PFSK-1 (cell line): ENCODE measurements at regions not wholly inside any gene's neighbourhood (a gene's known extent, or its start where the extent isn't known, plus 50 kb on each side); places are given as distances from the start of the nearest gene placed in this dataset.

Experiments used
- FOXP2 ChIP-seq: optimal IDR thresholded peaks from 2 replicates; pipeline ENCODE3; 2011; ENCODE audit warnings: borderline replicate concordance, control low read depth, inconsistent platforms; ENCODE audit not compliant: insufficient read depth; ENCODE audit errors: extremely low read length, extremely low read depth
- POLR2AphosphoS5 ChIP-seq: IDR thresholded peaks from 2 replicates; pipeline ENCODE4 v1.6.1; 2012; ENCODE audit warnings: low read depth, mild to moderate bottlenecking, control low read depth, low read length, moderate library complexity
- TF ChIP-seq, protein P1 (sequence below), 2 experiments: IDR thresholded peaks; 2 replicates each; pipeline versions ENCODE4 v1.6.1 to v1.8.0; 2011 to 2012; ENCODE audit warnings: low read depth in 2 of 2, low read length in 2 of 2, control low read depth in 1 of 2, inconsistent platforms in 1 of 2, mild to moderate bottlenecking in 1 of 2, moderate library complexity in 1 of 2; ENCODE audit not compliant: insufficient read depth in 1 of 2

GRCh38 chr10:106198275-106198674, 966.2 kb downstream of the SORCS1 start:
- TF ChIP-seq POLR2AphosphoS5, result no peak
- TF ChIP-seq, protein P1, sequence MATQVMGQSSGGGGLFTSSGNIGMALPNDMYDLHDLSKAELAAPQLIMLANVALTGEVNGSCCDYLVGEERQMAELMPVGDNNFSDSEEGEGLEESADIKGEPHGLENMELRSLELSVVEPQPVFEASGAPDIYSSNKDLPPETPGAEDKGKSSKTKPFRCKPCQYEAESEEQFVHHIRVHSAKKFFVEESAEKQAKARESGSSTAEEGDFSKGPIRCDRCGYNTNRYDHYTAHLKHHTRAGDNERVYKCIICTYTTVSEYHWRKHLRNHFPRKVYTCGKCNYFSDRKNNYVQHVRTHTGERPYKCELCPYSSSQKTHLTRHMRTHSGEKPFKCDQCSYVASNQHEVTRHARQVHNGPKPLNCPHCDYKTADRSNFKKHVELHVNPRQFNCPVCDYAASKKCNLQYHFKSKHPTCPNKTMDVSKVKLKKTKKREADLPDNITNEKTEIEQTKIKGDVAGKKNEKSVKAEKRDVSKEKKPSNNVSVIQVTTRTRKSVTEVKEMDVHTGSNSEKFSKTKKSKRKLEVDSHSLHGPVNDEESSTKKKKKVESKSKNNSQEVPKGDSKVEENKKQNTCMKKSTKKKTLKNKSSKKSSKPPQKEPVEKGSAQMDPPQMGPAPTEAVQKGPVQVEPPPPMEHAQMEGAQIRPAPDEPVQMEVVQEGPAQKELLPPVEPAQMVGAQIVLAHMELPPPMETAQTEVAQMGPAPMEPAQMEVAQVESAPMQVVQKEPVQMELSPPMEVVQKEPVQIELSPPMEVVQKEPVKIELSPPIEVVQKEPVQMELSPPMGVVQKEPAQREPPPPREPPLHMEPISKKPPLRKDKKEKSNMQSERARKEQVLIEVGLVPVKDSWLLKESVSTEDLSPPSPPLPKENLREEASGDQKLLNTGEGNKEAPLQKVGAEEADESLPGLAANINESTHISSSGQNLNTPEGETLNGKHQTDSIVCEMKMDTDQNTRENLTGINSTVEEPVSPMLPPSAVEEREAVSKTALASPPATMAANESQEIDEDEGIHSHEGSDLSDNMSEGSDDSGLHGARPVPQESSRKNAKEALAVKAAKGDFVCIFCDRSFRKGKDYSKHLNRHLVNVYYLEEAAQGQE (IDR thresholded peaks at IDR 0.05; ENCODE audit: insufficient read depth in 1 of 2, low read depth in 2 of 2, low read length in 2 of 2), result no peak
- TF ChIP-seq FOXP2, result no peak
